ENCODE measurements at regions not wholly inside any gene's neighbourhood (a gene's known extent, or its start where the extent isn't known, plus 50 kb on each side); places are given as distances from the start of the nearest gene placed in this dataset.

GRCh38 chr20:62527781-62528180, 52.0 kb upstream of the GATA5 start:
- intact Hi-C loops (cut with micrococcal nuclease), result no loop called here
- WGBS (ENCODE audit: insufficient coverage), result 93% methylated on average over 20 of the region's 20 CpGs
- H3K4me1 Mint-ChIP-seq, result no peaks in the 10 kb centered on the region
- no peak overlapping the region for H3K4me3 Mint-ChIP-seq
- H3K9me3 ChIP-seq (ENCODE audit: control insufficient read depth, insufficient read depth, low read length), result no peaks in the 10 kb centered on the region
- DNase-seq (no peak), ATAC-seq (no peak)
- no peaks in the 10 kb centered on the region for H3K9me3 Mint-ChIP-seq
- H3K27me3 Mint-ChIP-seq (ENCODE audit: low read depth in 2 of 2), result peaks cover 0 to 3% of the 10 kb centered on the region in 2 donors
- H3K27ac ChIP-seq (ENCODE audit: low read length), result no peak overlapping the region
- H3K27ac Mint-ChIP-seq, result no peak overlapping the region
- no peaks in the 10 kb centered on the region for H3K27me3 ChIP-seq (ENCODE audit: control insufficient read depth, insufficient read depth, low read length)
- no peaks in the 10 kb centered on the region for H3K36me3 ChIP-seq (ENCODE audit: control insufficient read depth, insufficient read depth, low read length)
- H3K4me3 ChIP-seq (ENCODE audit: low read length), result no peak overlapping the region
- no peaks in the 10 kb centered on the region for H3K36me3 Mint-ChIP-seq
- H3K4me1 ChIP-seq (ENCODE audit: control insufficient read depth, insufficient read depth, low read length), result peaks cover 4% of the 10 kb centered on the region
- no peak for TF ChIP-seq CTCF (IDR thresholded peaks at IDR 0.05)

GRCh38 chr20:62528983-62529891, 53.4 kb upstream of the GATA5 start:
- Histone ChIP-seq H3K27me3 (ENCODE audit: control insufficient read depth, insufficient read depth, low read length) (no peaks in the 10 kb centered on the region), H3K4me1 (ENCODE audit: control insufficient read depth, insufficient read depth, low read length) (no peaks in the 10 kb centered on the region), H3K36me3 (ENCODE audit: control insufficient read depth, insufficient read depth, low read length) (no peaks in the 10 kb centered on the region), H3K4me3 (ENCODE audit: low read length) (no peak overlapping the region), H3K9me3 (ENCODE audit: control insufficient read depth, insufficient read depth, low read length) (no peaks in the 10 kb centered on the region), H3K27ac (ENCODE audit: low read length) (no peak overlapping the region)
- Mint-ChIP-seq H3K9me3 (no peaks in the 10 kb centered on the region), H3K4me3 (no peak overlapping the region), H3K4me1 (no peaks in the 10 kb centered on the region), H3K36me3 (no peaks in the 10 kb centered on the region), H3K27me3 (ENCODE audit: low read depth in 2 of 2) (no peaks in the 10 kb centered on the region), H3K27ac (no peak overlapping the region)
- 91% methylated on average over 25 of the region's 25 CpGs for WGBS (ENCODE audit: insufficient coverage)
- no peak for TF ChIP-seq CTCF (IDR thresholded peaks at IDR 0.05)
- intact Hi-C loops (cut with micrococcal nuclease), result no loop called here
- ATAC-seq (no peak), DNase-seq (no peak)

- Histone ChIP-seq H3K36me3 (ENCODE audit: control insufficient read depth, insufficient read depth, low read length) (no peaks in the 10 kb centered on the region), H3K4me3 (ENCODE audit: low read length) (no peak overlapping the region), H3K27ac (ENCODE audit: low read length) (no peak overlapping the region), H3K27me3 (ENCODE audit: control insufficient read depth, insufficient read depth, low read length) (no peaks in the 10 kb centered on the region), H3K4me1 (ENCODE audit: control insufficient read depth, insufficient read depth, low read length) (no peaks in the 10 kb centered on the region), H3K9me3 (ENCODE audit: control insufficient read depth, insufficient read depth, low read length) (no peaks in the 10 kb centered on the region)
- ATAC-seq (no peak), DNase-seq (no peak)
- no peaks in the 10 kb centered on the region for H3K36me3 Mint-ChIP-seq
- no peak overlapping the region for H3K4me3 Mint-ChIP-seq
- intact Hi-C loops (cut with micrococcal nuclease), result no loop called here
- no peaks in the 10 kb centered on the region for H3K9me3 Mint-ChIP-seq
- WGBS (ENCODE audit: insufficient coverage), result 85% methylated on average over 25 of the region's 25 CpGs
- no peaks in the 10 kb centered on the region for H3K4me1 Mint-ChIP-seq
- TF ChIP-seq CTCF (IDR thresholded peaks at IDR 0.05), result no peak
- no peak overlapping the region for H3K27ac Mint-ChIP-seq
- no peaks in the 10 kb centered on the region for H3K27me3 Mint-ChIP-seq (ENCODE audit: low read depth in 2 of 2)
Measured at GRCh38 chr20:62529896-62530642, 54.3 kb upstream of the GATA5 start.

Data from natural killer cell (primary cell).